ENCODE measurements at regions not wholly inside any gene's neighbourhood (a gene's known extent, or its start where the extent isn't known, plus 50 kb on each side); places are given as distances from the start of the nearest gene placed in this dataset.
"Not testable (repeated sequence)": the region's sequence is repeated elsewhere in the genome, so short reads cannot be mapped to it uniquely, and the experiment has no call there.

DNA sequence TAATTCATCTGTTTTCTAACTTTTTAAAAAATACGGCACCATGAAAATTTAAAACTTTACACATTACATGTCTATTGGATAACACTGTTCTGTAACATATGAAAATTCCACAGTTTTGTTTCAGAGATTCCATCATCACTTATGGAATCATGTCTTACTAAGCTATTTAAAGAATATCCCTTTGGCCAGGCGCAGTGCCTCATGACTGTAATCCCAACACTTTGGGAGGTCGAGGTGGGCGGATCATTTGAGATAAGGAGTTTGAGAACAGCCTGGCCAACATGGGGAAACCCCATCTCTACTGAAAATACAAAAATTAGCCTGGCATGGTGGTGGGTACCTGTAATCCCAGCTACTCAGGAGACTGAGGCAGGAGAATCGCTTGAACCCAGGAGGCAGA, 131.7 kb upstream of the KRR1 start:
- DNase-seq: not testable (repeated sequence)

DNA sequence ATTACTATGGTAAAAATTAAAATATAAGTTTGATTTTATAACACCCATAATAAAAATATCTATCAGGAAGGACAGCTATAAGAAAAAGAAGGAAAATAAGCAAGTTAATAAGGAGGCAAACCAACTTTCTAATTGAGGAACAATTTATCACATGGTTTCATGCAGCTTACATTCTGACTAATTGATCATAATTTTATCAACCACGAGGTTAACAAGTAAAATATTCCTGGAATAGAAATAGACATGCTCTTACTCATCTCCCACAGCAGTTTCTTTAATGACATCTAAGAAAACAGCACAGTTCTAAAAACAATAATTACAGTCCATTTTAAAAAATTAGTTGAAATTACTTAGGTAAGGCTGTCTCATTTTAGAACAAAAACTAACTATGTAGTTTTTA, 130.8 kb upstream of the KRR1 start:
- DNase-seq: no peak

DNA sequence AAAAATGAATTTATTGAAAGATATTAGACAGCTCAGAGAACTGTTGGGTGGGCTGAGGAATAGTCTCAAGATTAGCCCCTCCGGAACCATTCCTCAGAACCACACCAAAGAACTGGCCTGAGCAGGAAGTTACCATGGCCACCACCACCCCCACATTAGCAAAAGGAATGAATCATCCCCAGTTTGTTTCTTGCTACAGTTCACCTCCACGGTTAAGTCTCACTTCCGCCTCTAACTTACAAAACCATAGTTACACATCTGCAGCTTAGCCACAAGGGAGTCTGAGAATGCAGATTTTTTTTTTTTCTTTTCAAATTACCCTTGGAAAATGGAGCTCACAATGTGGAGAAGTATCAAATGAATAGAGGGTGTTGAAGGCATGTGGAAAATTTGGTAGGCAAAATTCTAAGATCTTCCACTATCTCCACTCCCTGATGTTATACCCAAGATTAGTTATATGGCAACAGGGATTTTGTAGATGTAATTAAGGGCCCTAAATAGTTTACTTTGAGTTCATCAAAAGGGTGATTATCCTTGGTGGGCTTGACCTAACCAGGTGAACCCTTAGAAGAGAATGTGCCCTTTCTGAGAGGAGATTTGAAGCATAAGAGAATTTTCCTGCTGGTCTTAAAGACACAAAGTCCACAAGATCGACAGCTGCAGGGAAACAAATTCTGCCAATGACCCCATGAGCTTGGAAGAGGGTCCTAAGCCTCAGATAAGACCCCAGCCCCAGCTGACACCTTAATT, 129.8 kb upstream of the KRR1 start:
- no peak for DNase-seq

GRCh38 chr12:75638792-75639191, 127.4 kb upstream of the KRR1 start:
- DNase-seq: no peak

DNA sequence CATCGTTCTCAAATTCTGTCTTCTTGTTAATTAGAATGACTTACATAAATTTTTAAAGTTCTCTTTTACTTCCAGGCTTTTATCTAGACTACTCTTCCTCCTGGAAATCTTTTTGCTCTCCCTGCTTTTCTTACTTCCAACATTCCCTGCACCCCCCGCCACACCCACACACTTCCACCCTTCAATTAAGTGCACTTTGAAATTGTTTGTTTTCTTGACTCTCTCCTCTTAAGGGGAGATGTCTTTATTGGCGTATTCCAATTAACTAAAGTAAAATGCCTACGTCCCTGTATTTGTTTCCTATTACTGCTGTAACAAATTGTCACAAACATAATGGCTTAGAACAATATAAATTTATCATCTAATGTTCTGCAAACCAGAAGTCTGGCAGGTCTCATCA, 125.2 kb upstream of the KRR1 start:
- no peak for DNase-seq

DNA sequence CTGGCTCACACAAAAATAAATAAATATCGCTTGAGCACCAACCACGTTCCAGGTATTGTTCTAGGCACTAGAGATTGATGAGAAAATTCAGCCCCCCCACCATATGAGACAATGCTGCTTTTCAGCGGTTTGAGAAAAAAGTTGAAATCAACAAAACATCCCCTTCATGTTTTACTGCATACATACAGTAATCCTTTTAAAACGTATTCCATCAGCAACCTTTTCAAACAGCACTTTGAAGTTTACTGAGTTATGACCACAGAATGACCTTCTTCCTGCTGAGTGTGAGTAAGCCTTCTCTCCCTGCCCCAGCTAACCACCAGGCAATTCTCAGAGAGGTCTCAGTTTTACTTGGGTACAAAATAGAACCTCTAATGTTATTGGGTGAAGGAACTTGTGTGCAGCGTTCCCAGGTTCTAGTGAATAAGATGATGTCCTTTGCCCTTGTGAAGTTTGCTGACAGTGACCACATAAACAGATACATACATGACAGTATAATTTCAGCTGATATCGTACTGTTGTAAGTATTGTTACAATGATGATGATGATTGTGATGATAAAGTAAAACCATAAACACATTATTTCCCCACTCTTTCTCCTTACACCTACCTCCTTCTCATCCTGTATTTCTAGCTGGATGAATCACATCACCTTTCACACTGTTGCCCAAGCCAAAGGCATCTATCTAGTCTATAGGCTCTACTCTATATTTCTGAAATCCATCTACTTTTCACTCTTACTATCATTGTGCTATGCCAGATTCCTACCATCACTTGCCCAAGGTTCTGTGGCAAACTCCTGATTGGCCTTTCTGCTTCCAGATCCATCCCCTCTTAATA, 124.4 kb upstream of the KRR1 start:
- DNase-seq: no peak

- no peak for DNase-seq
These were observed 123.1 kb upstream of the KRR1 start for GRCh38 chr12:75634244-75635222.

GRCh38 chr12:75633789-75634188, 122.4 kb upstream of the KRR1 start:
- no peak for DNase-seq

GRCh38 chr12:75632442-75632841, 121.0 kb upstream of the KRR1 start:
- DNase-seq: no peak

DNA sequence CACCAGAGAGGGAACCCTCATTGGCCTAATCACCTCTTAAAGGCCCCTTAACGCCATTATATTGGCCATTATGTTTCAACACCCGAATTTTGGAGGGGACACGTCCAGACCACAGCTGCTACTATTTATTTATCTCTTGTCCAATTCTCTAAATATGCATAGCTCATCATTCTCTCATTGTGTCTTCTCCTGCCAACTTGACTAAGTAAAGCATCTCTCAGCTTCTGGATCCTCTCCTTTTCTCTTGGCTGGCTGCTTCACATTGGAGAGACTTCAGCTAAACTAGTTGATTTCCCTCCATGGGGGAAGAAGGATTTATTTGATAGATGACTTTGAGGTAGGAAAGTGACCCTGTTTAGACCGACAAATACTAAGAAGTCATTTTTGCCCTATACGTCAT, 120.4 kb upstream of the KRR1 start:
- no peak for DNase-seq

- no peak for DNase-seq
These were observed 118.7 kb upstream of the KRR1 start for GRCh38 chr12:75630091-75630490.

DNA sequence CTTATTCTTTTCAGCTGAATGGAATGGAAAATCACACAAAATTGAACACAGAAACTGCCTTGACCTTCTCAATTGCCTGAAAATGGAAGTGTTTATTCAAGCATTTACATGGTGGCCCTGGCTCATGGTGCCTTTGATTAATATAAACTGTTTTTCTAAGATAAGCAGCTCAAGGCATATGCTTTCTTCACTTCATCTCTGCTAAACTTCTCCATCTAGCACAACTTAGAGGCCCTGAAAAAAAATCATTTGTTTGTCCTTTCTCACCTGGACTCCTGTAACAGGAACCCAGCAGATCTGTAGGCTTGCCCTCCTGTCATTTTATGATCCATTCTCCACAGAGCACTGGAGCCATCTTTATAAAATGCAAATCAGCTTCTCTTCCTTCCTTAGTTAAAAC, 117.5 kb upstream of the KRR1 start:
- no peak for DNase-seq

- no peak for DNase-seq
These were observed 117.1 kb upstream of the KRR1 start for GRCh38 chr12:75628511-75628910.

DNA sequence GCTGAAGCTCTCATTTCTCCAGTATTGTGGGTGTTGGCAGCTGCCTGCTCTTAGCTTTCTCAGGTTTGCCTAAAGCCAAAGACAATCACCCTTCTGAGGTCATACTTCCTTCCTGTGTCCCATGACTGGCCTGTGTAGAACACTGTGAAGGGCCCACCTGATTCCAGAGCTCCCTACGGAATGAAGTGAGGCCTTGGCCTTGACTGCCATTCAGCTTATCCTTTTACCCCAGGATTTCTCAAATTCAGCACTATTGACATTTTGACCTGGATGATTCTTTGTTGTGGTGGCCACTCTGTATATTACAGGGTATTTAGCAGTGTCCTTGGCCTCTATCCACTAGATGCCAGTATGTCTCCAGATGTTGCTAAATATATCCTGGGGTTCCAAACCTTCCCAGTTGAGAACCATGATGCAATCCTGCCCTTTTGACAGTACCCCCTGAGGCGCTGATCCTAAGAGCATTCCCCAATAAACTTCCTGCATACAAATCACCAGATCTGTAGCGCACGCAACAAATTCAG, 112.3 kb upstream of the KRR1 start:
- DNase-seq: no peak

- DNase-seq: no peak
These were observed 111.1 kb upstream of the KRR1 start for GRCh38 chr12:75622492-75622891.

DNA sequence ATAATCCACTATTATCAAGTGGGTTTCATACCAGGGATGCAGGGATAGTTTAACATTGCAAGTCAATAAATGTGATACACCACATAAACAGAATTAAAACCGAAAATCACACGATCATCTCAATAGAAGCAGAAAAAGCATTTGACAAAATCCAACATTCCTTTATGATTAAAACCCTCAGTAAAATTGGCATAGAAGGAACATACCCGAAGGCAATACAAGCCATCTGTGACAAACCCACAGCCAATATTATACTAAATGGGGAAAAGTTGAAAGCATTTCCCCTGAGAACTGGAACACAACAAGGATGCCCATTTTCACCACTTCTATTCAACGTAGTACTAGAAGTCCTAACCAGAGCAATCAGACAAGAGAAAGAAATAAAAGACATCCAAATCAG, 103.0 kb upstream of the KRR1 start:
- DNase-seq: not testable (repeated sequence)

DNA sequence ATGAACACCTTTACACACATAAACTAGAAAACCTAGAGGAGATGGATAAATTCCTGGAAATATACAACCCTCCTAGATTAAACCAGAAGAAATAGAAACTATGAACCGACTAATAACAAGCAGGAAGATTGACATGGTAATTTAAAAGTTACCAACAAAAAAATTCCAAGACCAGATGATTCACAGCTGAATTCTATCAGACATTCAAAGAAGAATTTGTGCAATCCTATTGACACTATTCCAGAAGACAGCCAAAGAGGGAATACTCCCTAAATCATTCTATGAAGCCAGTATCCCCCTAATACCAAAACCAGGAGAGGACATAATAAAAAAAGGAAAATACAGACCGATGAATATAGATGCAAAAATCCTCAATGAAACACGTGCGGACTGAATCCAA, 102.6 kb upstream of the KRR1 start:
- DNase-seq: no peak

- DNase-seq: no peak
These were observed 99.6 kb upstream of the KRR1 start for GRCh38 chr12:75611041-75611440.

DNA sequence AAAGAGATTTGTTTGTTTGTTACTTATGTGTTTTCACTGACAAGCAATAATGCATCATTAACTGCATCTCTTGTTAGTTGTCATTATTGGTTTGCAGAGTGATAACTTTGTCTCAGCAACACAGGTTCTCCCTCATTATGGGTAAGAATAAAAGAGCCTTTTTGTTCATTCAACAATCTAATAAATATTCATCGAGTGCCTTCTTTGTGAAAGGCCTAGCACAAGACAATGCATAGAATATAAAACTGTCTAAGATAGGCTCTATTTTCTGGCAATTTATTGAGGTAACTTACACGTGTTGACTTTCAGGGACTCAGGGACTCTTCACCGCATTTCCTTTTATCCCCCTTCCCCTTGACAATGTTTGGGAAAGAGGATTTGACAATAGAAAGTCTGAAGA, 95.5 kb upstream of the KRR1 start:
- no peak for DNase-seq

- DNase-seq: no peak
These were observed 94.7 kb upstream of the KRR1 start for GRCh38 chr12:75606151-75606550.

DNA sequence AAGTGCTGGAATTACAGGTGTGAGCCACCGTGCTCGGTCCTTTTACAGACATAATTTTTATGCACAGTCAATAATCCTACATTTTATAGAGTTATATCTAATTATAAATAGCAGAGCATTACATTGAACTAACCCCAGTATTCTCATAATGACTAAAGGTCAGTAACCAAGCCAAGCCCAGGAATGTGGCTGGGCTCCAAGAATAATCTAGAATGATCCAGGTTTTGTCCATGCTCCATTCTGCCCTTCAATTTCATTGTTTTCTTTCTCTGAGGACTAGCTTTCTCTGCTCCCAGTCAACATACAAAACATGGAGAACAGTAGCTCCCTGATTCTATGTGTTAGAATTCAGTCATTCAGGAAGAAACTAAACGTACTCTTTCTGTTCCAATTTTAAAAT, 92.1 kb upstream of the KRR1 start:
- DNase-seq: no peak

- no peak for DNase-seq
These were observed 90.7 kb upstream of the KRR1 start for GRCh38 chr12:75602106-75602505.

Data from renal pelvis (tissue), 1 donor.